GM23338 (cell line): ENCODE measurements at regions not wholly inside any gene's neighbourhood (a gene's known extent, or its start where the extent isn't known, plus 50 kb on each side); places are given as distances from the start of the nearest gene placed in this dataset.

Source experiments
- ATAC-seq: fragments of 200-7000 bp; cut with Tn5 transposase; 3 replicates; pipeline ENCODE4 v1.9.1; 2020
- DNase-seq: peaks from one replicate; pipeline ENCODE4 v3.0.0-alpha.2; 2015; ENCODE audit warnings: low spot score
- H2AFZ ChIP-seq: fragments of 200-600 bp; sonication (generic); 2 replicates; pipeline ENCODE4 v1.8.0; 2016; ENCODE audit warnings: antibody characterized with exemption, mild to moderate bottlenecking, moderate library complexity
- H3F3A ChIP-seq: fragments of 200-600 bp; sonication (generic); replicated peaks from 2 replicates; pipeline ENCODE4 v1.8.0; 2017; ENCODE audit warnings: antibody characterized with exemption, mixed run types, low read depth
- H3K27ac ChIP-seq: fragments of 200-600 bp; sonication (generic); 2 replicates; pipeline ENCODE4 v1.6.1; 2016; ENCODE audit warnings: low read depth
- H3K27me3 ChIP-seq: fragments of 200-600 bp; sonication (generic); 2 replicates; pipeline ENCODE4 v1.8.0; 2016; ENCODE audit warnings: mild to moderate bottlenecking, mixed run types, moderate library complexity; ENCODE audit not compliant: insufficient read depth
- H3K36me3 ChIP-seq: fragments of 200-600 bp; sonication (generic); 2 replicates; pipeline ENCODE4 v1.8.0; 2016; ENCODE audit warnings: mild to moderate bottlenecking; ENCODE audit not compliant: insufficient read depth
- H3K4me1 ChIP-seq: fragments of 200-600 bp; sonication (generic); 2 replicates; pipeline ENCODE4 v1.8.0; 2016; ENCODE audit warnings: mild to moderate bottlenecking, moderate library complexity; ENCODE audit not compliant: insufficient read depth
- H3K4me2 ChIP-seq: fragments of 200-600 bp; sonication (generic); 2 replicates; pipeline ENCODE4 v1.7.1; 2017; ENCODE audit warnings: mixed run types
- H3K4me3 ChIP-seq: fragments of 200-600 bp; sonication (generic); 2 replicates; pipeline ENCODE4 v1.6.1; 2016; ENCODE audit warnings: mixed run types
- H3K79me2 ChIP-seq: fragments of 200-600 bp; sonication (generic); replicated peaks from 2 replicates; pipeline ENCODE4 v1.8.0; 2017; ENCODE audit warnings: mild to moderate bottlenecking; ENCODE audit not compliant: insufficient read depth
- H3K9me2 ChIP-seq: fragments of 200-600 bp; sonication (generic); 2 replicates; pipeline ENCODE4 v1.8.0; 2017; ENCODE audit not compliant: insufficient read depth
- H4K20me1 ChIP-seq: fragments of 200-600 bp; sonication (generic); replicated peaks from 2 replicates; pipeline ENCODE4 v1.8.0; 2017; ENCODE audit warnings: mild to moderate bottlenecking; ENCODE audit not compliant: insufficient read depth
- H3K27ac Mint-ChIP-seq: 2 replicates; pipeline ENCODE4 v1.8.0; 2020; ENCODE audit warnings: inconsistent platforms, mild to moderate bottlenecking, moderate library complexity, mixed read lengths
- H3K27me3 Mint-ChIP-seq: 3 replicates; pipeline ENCODE4 v1.8.0; 2022; ENCODE audit warnings: low read depth, mild to moderate bottlenecking, moderate library complexity, mixed read lengths, inconsistent platforms; ENCODE audit not compliant: insufficient read depth, poor library complexity
- H3K36me3 Mint-ChIP-seq: 3 replicates; pipeline ENCODE4 v1.8.0; 2021; ENCODE audit warnings: low read depth, mild to moderate bottlenecking, inconsistent platforms, moderate library complexity, mixed read lengths
- H3K4me1 Mint-ChIP-seq: 3 replicates; pipeline ENCODE4 v1.8.0; 2020; ENCODE audit warnings: mild to moderate bottlenecking, inconsistent platforms, mixed read lengths
- H3K4me3 Mint-ChIP-seq: 3 replicates; pipeline ENCODE4 v1.8.0; 2021; ENCODE audit warnings: moderate library complexity, mild to moderate bottlenecking, inconsistent platforms, mixed read lengths
- H3K9me3 Mint-ChIP-seq: 3 replicates; pipeline ENCODE4 v1.8.0; 2020; ENCODE audit warnings: moderate library complexity, mild to moderate bottlenecking, inconsistent platforms, mixed read lengths
- CREB1 ChIP-seq: fragments of 250-450 bp; sonication (Bioruptor Pico); IDR thresholded peaks from 2 replicates; pipeline ENCODE4 v1.5.0; 2020; ENCODE audit warnings: low read depth, mild to moderate bottlenecking, moderate library complexity
- EZH2 ChIP-seq: fragments of 200-600 bp; sonication (generic); IDR thresholded peaks from one replicate; pipeline ENCODE4 v1.8.0; 2017; ENCODE audit warnings: antibody characterized with exemption, mild to moderate bottlenecking, low read depth; ENCODE audit not compliant: unreplicated experiment
- EZH2phosphoT487 ChIP-seq: fragments of 200-600 bp; sonication (generic); IDR thresholded peaks from one replicate; pipeline ENCODE4 v1.8.1; 2018; ENCODE audit warnings: antibody characterized with exemption; ENCODE audit not compliant: unreplicated experiment
- JUNB ChIP-seq: IDR thresholded peaks from one replicate; pipeline ENCODE4 v1.6.1; 2016; ENCODE audit warnings: antibody characterized with exemption; ENCODE audit not compliant: unreplicated experiment
- NANOG ChIP-seq: IDR thresholded peaks from 2 replicates; pipeline ENCODE4 v1.6.1; 2016; ENCODE audit warnings: antibody characterized with exemption, borderline replicate concordance
- POLR2AphosphoS5 ChIP-seq: IDR thresholded peaks from 2 replicates; pipeline ENCODE4 v1.6.1; 2016; ENCODE audit warnings: antibody characterized with exemption, low read depth
- REST ChIP-seq: IDR thresholded peaks from one replicate; pipeline ENCODE4 v1.6.1; 2018; ENCODE audit warnings: antibody characterized with exemption; ENCODE audit not compliant: unreplicated experiment
- STAT1 ChIP-seq: IDR thresholded peaks from one replicate; pipeline ENCODE4 v1.6.1; 2016; ENCODE audit warnings: antibody characterized with exemption; ENCODE audit not compliant: unreplicated experiment
- ZNF114 ChIP-seq: fragments of 250-450 bp; sonication (Bioruptor Pico); IDR thresholded peaks from 2 replicates; pipeline ENCODE4 v1.5.0; 2020; ENCODE audit warnings: mild to moderate bottlenecking, moderate library complexity
- ZNF331 ChIP-seq: fragments of 250-450 bp; sonication (Bioruptor Pico); IDR thresholded peaks from 2 replicates; pipeline ENCODE4 v1.5.0; 2020; ENCODE audit warnings: low read depth, mild to moderate bottlenecking, moderate library complexity
- ZNF462 ChIP-seq: fragments of 250-450 bp; sonication (Bioruptor Pico); IDR thresholded peaks from 2 replicates; pipeline ENCODE4 v1.5.0; 2020; ENCODE audit warnings: mild to moderate bottlenecking, moderate library complexity
- TF ChIP-seq, protein P1 (sequence below), 2 experiments: fragments of 200-600 bp in 1 of 2; sonication (generic) in 1 of 2; conservative IDR thresholded peaks; 2 replicates each; pipeline versions ENCODE4 v1.5.1 to v1.6.1; 2016 to 2017; ENCODE audit warnings: antibody characterized with exemption in 2 of 2, low read depth in 2 of 2, mild to moderate bottlenecking in 2 of 2, moderate library complexity in 1 of 2
- TF ChIP-seq, protein P2 (sequence below): IDR thresholded peaks from 2 replicates; pipeline ENCODE4 v1.6.1; 2016; ENCODE audit warnings: antibody characterized with exemption

- TF ChIP-seq ZNF331 (CRISPR knock-in tag) (no peak), EZH2phosphoT487 (no peak), STAT1 (no peak), CREB1 (no peak), NANOG (no peak), ZNF114 (no peak), REST (no peak), JUNB (no peak), POLR2AphosphoS5 (no peak), ZNF462 (CRISPR knock-in tag) (no peak), EZH2 (no peak)
- TF ChIP-seq, protein P1, sequence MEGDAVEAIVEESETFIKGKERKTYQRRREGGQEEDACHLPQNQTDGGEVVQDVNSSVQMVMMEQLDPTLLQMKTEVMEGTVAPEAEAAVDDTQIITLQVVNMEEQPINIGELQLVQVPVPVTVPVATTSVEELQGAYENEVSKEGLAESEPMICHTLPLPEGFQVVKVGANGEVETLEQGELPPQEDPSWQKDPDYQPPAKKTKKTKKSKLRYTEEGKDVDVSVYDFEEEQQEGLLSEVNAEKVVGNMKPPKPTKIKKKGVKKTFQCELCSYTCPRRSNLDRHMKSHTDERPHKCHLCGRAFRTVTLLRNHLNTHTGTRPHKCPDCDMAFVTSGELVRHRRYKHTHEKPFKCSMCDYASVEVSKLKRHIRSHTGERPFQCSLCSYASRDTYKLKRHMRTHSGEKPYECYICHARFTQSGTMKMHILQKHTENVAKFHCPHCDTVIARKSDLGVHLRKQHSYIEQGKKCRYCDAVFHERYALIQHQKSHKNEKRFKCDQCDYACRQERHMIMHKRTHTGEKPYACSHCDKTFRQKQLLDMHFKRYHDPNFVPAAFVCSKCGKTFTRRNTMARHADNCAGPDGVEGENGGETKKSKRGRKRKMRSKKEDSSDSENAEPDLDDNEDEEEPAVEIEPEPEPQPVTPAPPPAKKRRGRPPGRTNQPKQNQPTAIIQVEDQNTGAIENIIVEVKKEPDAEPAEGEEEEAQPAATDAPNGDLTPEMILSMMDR (conservative IDR thresholded peaks at IDR 0.05; ENCODE audit: low read depth in 2 of 2), result no peak
- TF ChIP-seq, protein P2, sequence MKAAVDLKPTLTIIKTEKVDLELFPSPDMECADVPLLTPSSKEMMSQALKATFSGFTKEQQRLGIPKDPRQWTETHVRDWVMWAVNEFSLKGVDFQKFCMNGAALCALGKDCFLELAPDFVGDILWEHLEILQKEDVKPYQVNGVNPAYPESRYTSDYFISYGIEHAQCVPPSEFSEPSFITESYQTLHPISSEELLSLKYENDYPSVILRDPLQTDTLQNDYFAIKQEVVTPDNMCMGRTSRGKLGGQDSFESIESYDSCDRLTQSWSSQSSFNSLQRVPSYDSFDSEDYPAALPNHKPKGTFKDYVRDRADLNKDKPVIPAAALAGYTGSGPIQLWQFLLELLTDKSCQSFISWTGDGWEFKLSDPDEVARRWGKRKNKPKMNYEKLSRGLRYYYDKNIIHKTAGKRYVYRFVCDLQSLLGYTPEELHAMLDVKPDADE, result no peak
- H3K27ac Mint-ChIP-seq, result no peak overlapping the region
- H3K27ac ChIP-seq, result no peak overlapping the region
Observed at GRCh38 chr2:40507432-40507831, 55.5 kb upstream of the SLC8A1 start.

More at GRCh38 chr2:40507432-40507831, 55.5 kb upstream of the SLC8A1 start:
- Histone ChIP-seq H3K27me3 (no peaks in the 10 kb centered on the region), H4K20me1 (no peaks in the 10 kb centered on the region), H3F3A (no peaks in the 10 kb centered on the region), H3K4me3 (no peak overlapping the region), H2AFZ (no peak overlapping the region), H3K4me1 (peaks cover 6% of the 10 kb centered on the region; the same call in 1 of the 2 replicates), H3K36me3 (no peaks in the 10 kb centered on the region), H3K9me2 (no peaks in the 10 kb centered on the region), H3K79me2 (no peaks in the 10 kb centered on the region), H3K4me2 (no peak overlapping the region)
- DNase-seq, result no peak
- Mint-ChIP-seq H3K27me3 (peaks cover 1% of the 10 kb centered on the region), H3K9me3 (no peaks in the 10 kb centered on the region), H3K4me1 (peaks cover 11% of the 10 kb centered on the region), H3K4me3 (no peak overlapping the region), H3K36me3 (no peaks in the 10 kb centered on the region)
- no peak for ATAC-seq
